Loucy (cell line): ENCODE measurements at regions not wholly inside any gene's neighbourhood (a gene's known extent, or its start where the extent isn't known, plus 50 kb on each side); places are given as distances from the start of the nearest gene placed in this dataset.

ENCODE experiments used
- EZH2phosphoT487 ChIP-seq: fragments of 200-600 bp; IDR thresholded peaks from 2 replicates; pipeline ENCODE4 v1.6.1; 2018; ENCODE audit warnings: antibody characterized with exemption, mild to moderate bottlenecking, moderate library complexity, borderline replicate concordance
- TF ChIP-seq, protein P1 (sequence below): fragments of 200-600 bp; sonication (generic); conservative IDR thresholded peaks from 2 replicates; pipeline ENCODE4 v1.5.1; 2014; ENCODE audit warnings: mild to moderate bottlenecking, antibody characterized with exemption, low read length

DNA sequence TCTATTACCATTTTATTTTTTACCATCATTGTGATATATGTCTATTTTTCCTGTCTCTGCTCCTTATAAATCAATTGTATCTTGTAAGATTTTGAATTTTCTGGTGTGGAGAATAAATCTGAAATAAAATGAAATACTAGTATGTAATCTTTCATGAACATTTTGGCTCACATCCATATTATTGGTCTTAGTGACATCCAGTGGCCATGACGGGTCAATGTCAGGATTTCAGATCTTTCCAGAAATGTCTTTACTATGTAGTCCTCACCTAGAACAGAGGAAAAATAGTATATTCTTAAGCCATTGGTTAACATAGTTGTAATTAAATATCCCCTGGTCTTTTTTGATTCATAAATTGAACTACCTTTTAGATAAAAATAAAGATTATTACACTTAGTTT is 109.8 kb upstream of the GPC6 start:
- TF ChIP-seq, protein P1, sequence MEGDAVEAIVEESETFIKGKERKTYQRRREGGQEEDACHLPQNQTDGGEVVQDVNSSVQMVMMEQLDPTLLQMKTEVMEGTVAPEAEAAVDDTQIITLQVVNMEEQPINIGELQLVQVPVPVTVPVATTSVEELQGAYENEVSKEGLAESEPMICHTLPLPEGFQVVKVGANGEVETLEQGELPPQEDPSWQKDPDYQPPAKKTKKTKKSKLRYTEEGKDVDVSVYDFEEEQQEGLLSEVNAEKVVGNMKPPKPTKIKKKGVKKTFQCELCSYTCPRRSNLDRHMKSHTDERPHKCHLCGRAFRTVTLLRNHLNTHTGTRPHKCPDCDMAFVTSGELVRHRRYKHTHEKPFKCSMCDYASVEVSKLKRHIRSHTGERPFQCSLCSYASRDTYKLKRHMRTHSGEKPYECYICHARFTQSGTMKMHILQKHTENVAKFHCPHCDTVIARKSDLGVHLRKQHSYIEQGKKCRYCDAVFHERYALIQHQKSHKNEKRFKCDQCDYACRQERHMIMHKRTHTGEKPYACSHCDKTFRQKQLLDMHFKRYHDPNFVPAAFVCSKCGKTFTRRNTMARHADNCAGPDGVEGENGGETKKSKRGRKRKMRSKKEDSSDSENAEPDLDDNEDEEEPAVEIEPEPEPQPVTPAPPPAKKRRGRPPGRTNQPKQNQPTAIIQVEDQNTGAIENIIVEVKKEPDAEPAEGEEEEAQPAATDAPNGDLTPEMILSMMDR: no peak; the same call in 1 of the 2 replicates
- TF ChIP-seq EZH2phosphoT487: no peak
